AG04449 (cell line): ENCODE measurements at regions not wholly inside any gene's neighbourhood (a gene's known extent, or its start where the extent isn't known, plus 50 kb on each side); places are given as distances from the start of the nearest gene placed in this dataset.

Experiments
- CTCF ChIA-PET: fragments of 350-600 bp; formaldehyde crosslinking; extraction: SDS; loops from one replicate; lab custom pipeline; 2021; ENCODE audit warnings: antibody characterized with exemption; lab: Yijun Ruan, JAX
- POLR2A ChIA-PET: fragments of 400-600, 350-600 bp; formaldehyde crosslinking; extraction: SDS; loops from one replicate; lab custom pipeline; 2020; ENCODE audit warnings: antibody characterized with exemption, inconsistent platforms; lab: Yijun Ruan, JAX
- DNase-seq: peaks from one replicate; pipeline ENCODE4 v3.0.0-alpha.2; 2010; ENCODE audit warnings: low read depth, low spot score
- H3K4me3 ChIP-seq: 2 replicates; pipeline ENCODE4 v1.5.1; 2011; ENCODE audit warnings: low read depth, mild to moderate bottlenecking, control low read depth, low read length
- CTCF ChIP-seq: IDR thresholded peaks from one replicate; pipeline ENCODE4 v1.5.1; 2011; ENCODE audit warnings: mild to moderate bottlenecking, moderate library complexity, low read length, control low read depth, inconsistent platforms; ENCODE audit not compliant: insufficient read depth; ENCODE audit errors: missing control alignments

DNA sequence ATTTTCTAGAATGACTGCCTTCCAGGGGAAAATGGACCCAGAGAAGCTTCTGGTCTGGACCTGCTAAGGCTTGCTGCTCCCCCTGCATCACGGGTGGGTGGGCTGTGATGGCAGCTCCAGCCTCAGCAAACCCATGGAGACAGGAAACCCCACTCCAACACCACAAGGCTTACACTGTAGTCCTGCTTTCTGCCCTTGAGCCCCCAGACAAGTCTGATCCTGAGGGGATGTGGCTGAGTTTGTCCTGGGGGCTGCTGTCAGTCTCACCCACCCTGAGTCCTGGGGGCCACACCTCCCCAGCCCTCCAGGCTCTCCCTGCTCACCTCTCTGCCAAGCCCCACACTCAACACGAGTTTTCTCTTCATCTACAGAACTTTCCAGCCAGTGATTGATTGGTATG, 279.4 kb downstream of the EIPR1 start:
- CTCF ChIA-PET, result no interaction called here
- no peak for DNase-seq
- TF ChIP-seq CTCF, result no peak
- POLR2A ChIA-PET, result no interaction called here
- H3K4me3 ChIP-seq, result no peak overlapping the region

DNA sequence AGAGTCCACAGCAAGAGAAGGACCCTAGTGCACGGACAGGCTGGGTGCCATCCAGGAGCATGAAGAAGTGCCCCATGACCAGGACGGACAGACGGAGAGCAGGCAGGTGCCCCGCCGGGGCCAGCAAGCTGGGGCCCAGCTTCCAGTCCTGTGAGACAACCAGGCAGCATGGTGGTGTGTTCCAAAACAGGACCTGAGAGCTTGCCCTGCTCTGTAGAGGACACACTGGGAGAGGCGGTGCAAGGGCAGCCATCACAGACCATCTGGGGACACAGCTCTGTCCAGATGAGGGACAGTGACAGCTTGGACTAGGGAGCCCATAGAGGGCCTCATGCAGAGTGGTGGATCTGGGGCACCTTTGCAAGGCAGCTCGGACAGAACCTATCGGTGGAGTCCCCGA, 279.8 kb downstream of the EIPR1 start:
- CTCF ChIA-PET, result no interaction called here
- POLR2A ChIA-PET, result no interaction called here

DNA sequence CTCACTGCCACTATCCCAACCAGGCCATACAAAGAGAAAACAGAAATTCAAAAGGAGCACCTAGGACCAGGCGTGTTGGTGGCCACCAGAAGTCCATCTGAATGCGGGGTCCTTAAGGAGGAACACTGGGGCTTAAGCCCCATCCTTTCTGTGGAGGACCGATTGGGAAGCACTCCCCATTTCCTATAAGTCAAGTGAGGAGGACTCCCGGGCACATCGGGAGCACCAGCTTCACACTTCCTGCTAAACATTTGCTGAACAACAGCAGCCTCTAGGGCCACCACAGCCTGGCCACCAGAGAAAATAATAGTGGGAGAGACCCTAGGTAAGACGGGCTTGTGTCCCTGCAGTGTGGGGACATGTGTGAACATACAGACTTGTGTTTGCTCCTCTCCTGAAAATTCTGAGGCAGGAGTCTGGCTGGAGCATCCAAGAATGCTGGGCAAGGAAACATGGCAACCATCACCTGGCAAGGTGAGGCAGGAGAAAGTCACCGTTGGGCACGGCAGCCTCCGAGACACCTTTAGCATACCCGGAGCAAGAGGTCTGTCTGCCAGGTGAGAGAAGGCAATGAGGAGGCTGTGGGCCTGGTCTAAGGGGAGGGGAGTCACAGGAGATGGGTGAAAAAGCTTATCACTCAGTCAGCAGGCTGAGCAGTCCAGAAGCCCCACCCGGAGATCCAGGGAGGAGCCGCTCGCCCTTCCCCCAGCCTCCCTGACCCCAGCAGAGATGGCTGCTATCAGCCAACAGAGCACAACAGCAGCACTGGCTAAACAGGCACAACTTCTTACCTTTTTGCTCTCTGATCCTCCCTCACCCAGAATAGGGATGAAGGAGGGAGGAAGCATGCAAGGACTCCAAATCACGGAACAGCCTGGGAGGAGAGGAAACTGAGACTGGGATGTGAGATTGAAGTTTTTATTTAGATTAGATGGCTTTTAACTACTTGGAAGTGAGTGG, 282.3 kb downstream of the EIPR1 start:
- ChIA-PET POLR2A (no interaction called here), CTCF (no interaction called here)
- TF ChIP-seq CTCF, result no peak
- H3K4me3 ChIP-seq, result no peak overlapping the region
- DNase-seq, result no peak

More for the DNA sequence above, 279.8 kb downstream of the EIPR1 start:
- no peak overlapping the region for H3K4me3 ChIP-seq
- DNase-seq, result no peak
- TF ChIP-seq CTCF, result no peak

GRCh38 chr2:3094318-3094717, 283.3 kb downstream of the EIPR1 start:
- DNase-seq, result no peak
- TF ChIP-seq CTCF, result no peak
- no peak overlapping the region for H3K4me3 ChIP-seq
- ChIA-PET CTCF (no interaction called here), POLR2A (no interaction called here)

DNA sequence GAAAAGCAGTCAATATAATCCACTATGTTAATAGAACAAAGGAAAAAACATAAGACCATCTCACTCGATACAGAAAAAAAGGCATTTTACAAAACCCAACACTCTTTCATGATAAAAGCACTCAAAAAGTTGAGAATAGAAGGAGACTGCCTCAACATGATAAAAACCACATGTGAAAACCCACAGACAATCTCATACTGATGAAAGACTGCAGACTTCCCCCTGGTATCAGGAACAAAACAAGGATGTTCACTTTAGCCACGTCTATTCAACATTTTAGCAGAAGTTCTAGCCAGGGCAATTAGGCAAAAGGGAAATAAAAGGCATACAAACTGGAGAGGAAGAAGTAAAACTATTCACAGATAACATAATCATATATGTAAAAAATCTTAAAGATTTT, 285.9 kb downstream of the EIPR1 start:
- POLR2A ChIA-PET, result no interaction called here
- DNase-seq, result no peak
- no peak overlapping the region for H3K4me3 ChIP-seq
- TF ChIP-seq CTCF, result no peak
- CTCF ChIA-PET, result no interaction called here

- CTCF ChIA-PET, result no interaction called here
- no peak overlapping the region for H3K4me3 ChIP-seq
- POLR2A ChIA-PET, result no interaction called here
- no peak for TF ChIP-seq CTCF
- DNase-seq, result no peak
These were observed 294.9 kb downstream of the EIPR1 start for GRCh38 chr2:3082705-3083104.
